GM18867 (cell line): ENCODE measurements at regions not wholly inside any gene's neighbourhood (a gene's known extent, or its start where the extent isn't known, plus 50 kb on each side); places are given as distances from the start of the nearest gene placed in this dataset.
"Not testable (repeated sequence)": the region's sequence is repeated elsewhere in the genome, so short reads cannot be mapped to it uniquely, and the experiment has no call there.

Experiments used
- ATAC-seq: cut with Tn5 transposase; IDR thresholded peaks from one replicate; pipeline ENCODE4 v1.9.1; 2021; ENCODE audit warnings: mild to moderate bottlenecking, moderate library complexity; ENCODE audit not compliant: unreplicated experiment

GRCh38 chr5:148740966-148741742, 85.3 kb upstream of the ADRB2 start:
- ATAC-seq, result no peak

- ATAC-seq, result not testable (repeated sequence)
These were observed 84.6 kb upstream of the ADRB2 start for GRCh38 chr5:148741766-148742165.

- ATAC-seq, result not testable (repeated sequence)
These were observed 82.0 kb upstream of the ADRB2 start for GRCh38 chr5:148744380-148744779.

GRCh38 chr5:148746826-148747535, 79.4 kb upstream of the ADRB2 start:
- peak; percentile 84 for ATAC-seq

- ATAC-seq, result no peak
These were observed 78.9 kb upstream of the ADRB2 start for GRCh38 chr5:148747536-148747906.

- ATAC-seq, result no peak
These were observed 77.6 kb upstream of the ADRB2 start for GRCh38 chr5:148748702-148749392.

- no peak for ATAC-seq
These were observed 75.8 kb upstream of the ADRB2 start for GRCh38 chr5:148750614-148751013.

- no peak for ATAC-seq
These were observed 75.4 kb upstream of the ADRB2 start for GRCh38 chr5:148751025-148751424.

- ATAC-seq, result not testable (repeated sequence)
These were observed 74.0 kb upstream of the ADRB2 start for GRCh38 chr5:148752375-148752774.

GRCh38 chr5:148759101-148759500, 67.3 kb upstream of the ADRB2 start:
- ATAC-seq, result no peak

GRCh38 chr5:148760945-148761638, 65.3 kb upstream of the ADRB2 start:
- ATAC-seq, result peak; percentile 100

- ATAC-seq, result no peak
These were observed 62.4 kb upstream of the ADRB2 start for GRCh38 chr5:148763996-148764395.

GRCh38 chr5:148765061-148765460, 61.4 kb upstream of the ADRB2 start:
- no peak for ATAC-seq

- ATAC-seq, result no peak
These were observed 57.5 kb upstream of the ADRB2 start for GRCh38 chr5:148768806-148769415.

GRCh38 chr5:148769941-148770340, 56.5 kb upstream of the ADRB2 start:
- ATAC-seq, result no peak

GRCh38 chr5:148774313-148774712, 52.1 kb upstream of the ADRB2 start:
- no peak for ATAC-seq

GRCh38 chr5:148776261-148776660, 50.1 kb upstream of the ADRB2 start:
- ATAC-seq, result no peak
